SK-N-SH (cell line): ENCODE measurements at regions not wholly inside any gene's neighbourhood (a gene's known extent, or its start where the extent isn't known, plus 50 kb on each side); places are given as distances from the start of the nearest gene placed in this dataset.

ENCODE experiments used
- CTCF ChIA-PET: fragments of 300-600, 350-600 bp; formaldehyde crosslinking; extraction: SDS; loops from one replicate; lab custom pipeline; 2021; lab: Yijun Ruan, JAX
- POLR2A ChIA-PET: fragments of 350-600 bp; sonication (Branson Sonifier 250); formaldehyde crosslinking; extraction: SDS; loops from one replicate; lab custom pipeline; 2020; ENCODE audit warnings: antibody characterized with exemption, inconsistent platforms; lab: Yijun Ruan, JAX
- DNase-seq: peaks from one replicate; pipeline ENCODE4 v3.0.0; 2012
- H2AFZ ChIP-seq: fragments of 200-600 bp; sonication (generic); 2 replicates; pipeline ENCODE4 v1.8.1; 2016; ENCODE audit warnings: antibody characterized with exemption, mild to moderate bottlenecking, low read depth
- H3F3A ChIP-seq: fragments of 200-600 bp; sonication (generic); replicated peaks from 2 replicates; pipeline ENCODE3; 2016; ENCODE audit warnings: antibody characterized with exemption, mild to moderate bottlenecking; ENCODE audit not compliant: insufficient read depth
- H3K27ac ChIP-seq, 2 experiments: fragments of 200-500 bp in 1 of 2; fragments of 200-600 bp in 1 of 2; sonication (Bioruptor generic) in 1 of 2; sonication (generic), shearing (Covaris generic) in 1 of 2; 2 replicates each; pipeline versions ENCODE4 v1.5.1 to v1.6.1; 2014 to 2016; ENCODE audit warnings: low read depth in 2 of 2, inconsistent platforms in 1 of 2, low read length in 1 of 2, mild to moderate bottlenecking in 1 of 2, mixed read lengths in 1 of 2
- H3K27me3 ChIP-seq: fragments of 200-600 bp; sonication (generic), shearing (Covaris generic); 2 replicates; pipeline ENCODE4 v1.6.1; 2016; ENCODE audit warnings: mixed run types; ENCODE audit not compliant: insufficient read depth
- H3K36me3 ChIP-seq, 2 experiments: fragments of 200-500 bp in 1 of 2; fragments of 200-600 bp in 1 of 2; sonication (Bioruptor generic) in 1 of 2; sonication (generic) in 1 of 2; replicated peaks in 1 of 2; 2 replicates each; pipeline versions ENCODE3 to v1.5.1; 2014 to 2016; ENCODE audit warnings: low read length in 1 of 2, mild to moderate bottlenecking in 1 of 2; ENCODE audit not compliant: insufficient read depth in 2 of 2, control insufficient read depth in 1 of 2
- H3K4me1 ChIP-seq, 2 experiments: fragments of 200-500 bp in 1 of 2; fragments of 200-600 bp in 1 of 2; sonication (Bioruptor generic) in 1 of 2; sonication (generic), shearing (Covaris generic) in 1 of 2; 2 replicates each; pipeline versions ENCODE4 v1.5.1 to v1.6.1; 2014 to 2016; ENCODE audit warnings: low read depth in 1 of 2, low read length in 1 of 2, mixed run types in 1 of 2; ENCODE audit not compliant: insufficient read depth in 2 of 2, control insufficient read depth in 1 of 2
- H3K4me2 ChIP-seq: fragments of 200-600 bp; sonication (generic), shearing (Covaris generic); 2 replicates; pipeline ENCODE4 v1.6.1; 2017; ENCODE audit warnings: mixed run types
- H3K4me3 ChIP-seq, 2 experiments: fragments of 200-500 bp in 1 of 2; fragments of 200-600 bp in 1 of 2; sonication (Bioruptor generic) in 1 of 2; sonication (generic), shearing (Covaris generic) in 1 of 2; 2 replicates each; pipeline versions ENCODE4 v1.5.1 to v1.8.1; 2014 to 2016; ENCODE audit warnings: low read depth in 2 of 2, inconsistent platforms in 1 of 2, low read length in 1 of 2, mild to moderate bottlenecking in 1 of 2, mixed read lengths in 1 of 2, moderate library complexity in 1 of 2
- H3K79me2 ChIP-seq: fragments of 200-600 bp; sonication (generic); 2 replicates; pipeline ENCODE4 v1.8.1; 2017; ENCODE audit warnings: mild to moderate bottlenecking; ENCODE audit not compliant: insufficient read depth
- H3K9ac ChIP-seq: fragments of 200-600 bp; sonication (generic); 2 replicates; pipeline ENCODE4 v1.6.1; 2017; ENCODE audit warnings: mixed run types
- H3K9me2 ChIP-seq: fragments of 200-600 bp; sonication (generic); 2 replicates; pipeline ENCODE4 v1.6.1; 2017; ENCODE audit warnings: mixed run types
- H3K9me3 ChIP-seq: fragments of 200-600 bp; sonication (generic); 2 replicates; pipeline ENCODE4 v1.6.1; 2017; ENCODE audit warnings: mixed run types, mild to moderate bottlenecking, moderate library complexity
- H4K20me1 ChIP-seq: fragments of 200-600 bp; sonication (generic); 2 replicates; pipeline ENCODE4 v1.6.1; 2017; ENCODE audit warnings: mild to moderate bottlenecking, mixed run types; ENCODE audit not compliant: insufficient read depth
- CHD2 ChIP-seq: fragments of 150-350 bp; IDR thresholded peaks from 2 replicates; pipeline ENCODE4 v1.6.1; 2018; ENCODE audit warnings: low read length; ENCODE audit not compliant: partially characterized antibody
- FOXM1 ChIP-seq: IDR thresholded peaks from 2 replicates; pipeline ENCODE4 v1.4.0; 2012; ENCODE audit warnings: low read depth, mild to moderate bottlenecking
- IRF3 ChIP-seq: fragments of 150-350 bp; IDR thresholded peaks from 2 replicates; pipeline ENCODE4 v1.6.1; 2016; ENCODE audit warnings: mild to moderate bottlenecking, low read depth, low read length
- JUND ChIP-seq: IDR thresholded peaks from 2 replicates; pipeline ENCODE4 v1.4.0; 2012
- NRF1 ChIP-seq: IDR thresholded peaks from 2 replicates; pipeline ENCODE4 v1.6.1; 2012; ENCODE audit warnings: low read depth, mild to moderate bottlenecking, low read length
- PBX3 ChIP-seq: IDR thresholded peaks from 2 replicates; pipeline ENCODE4; 2012
- POLR2AphosphoS5 ChIP-seq: IDR thresholded peaks from 2 replicates; pipeline ENCODE4 v1.6.1; 2012; ENCODE audit warnings: low read depth, low read length
- RAD21 ChIP-seq: IDR thresholded peaks from 2 replicates; pipeline ENCODE4 v1.6.1; 2012; ENCODE audit warnings: mild to moderate bottlenecking, low read length
- RCOR1 ChIP-seq: fragments of 150-350 bp; IDR thresholded peaks from 2 replicates; pipeline ENCODE4 v1.6.1; 2017; ENCODE audit warnings: antibody characterized with exemption, low read length
- TCF12 ChIP-seq: IDR thresholded peaks from 2 replicates; pipeline ENCODE4 v1.4.0; 2012
- TEAD4 ChIP-seq: IDR thresholded peaks from 2 replicates; pipeline ENCODE4 v1.4.0; 2012; ENCODE audit warnings: mild to moderate bottlenecking, borderline replicate concordance; ENCODE audit not compliant: insufficient read depth
- WGBS: methylation state at CpG from one replicate; pipeline ENCODE4 v1.1.6; 2017; ENCODE audit warnings: low lambda C conversion rate; 5-methylcytosine and 5-hydroxymethylcytosine counted together

- POLR2A ChIA-PET = no interaction called here
These were observed 158.6 kb upstream of the CDH5 start for GRCh38 chr16:66207883-66208265.

GRCh38 chr16:66207139-66207882 is 159.2 kb upstream of the CDH5 start:
- Histone ChIP-seq H3K4me3 (no peak overlapping the region), H3K79me2 (no peaks in the 10 kb centered on the region), H3K9me2 (no peaks in the 10 kb centered on the region), H3K4me2 (no peak overlapping the region), H3K4me1 (peaks cover under 1 to 5% of the 10 kb centered on the region in 2 experiments; a peak in 2 of 4 replicates), H4K20me1 (no peaks in the 10 kb centered on the region), H2AFZ (no peak overlapping the region), H3K9me3 (no peaks in the 10 kb centered on the region), H3F3A (no peaks in the 10 kb centered on the region), H3K36me3 (no peaks in the 10 kb centered on the region), H3K27ac (no peak overlapping the region), H3K9ac (no peak overlapping the region), H3K27me3 (no peaks in the 10 kb centered on the region)
- ChIA-PET CTCF (no interaction called here), POLR2A (no interaction called here)
- DNase-seq = no peak
- 69% methylated on average over 11 of the region's 11 CpGs for WGBS
- TF ChIP-seq TCF12 (no peak), FOXM1 (no peak)

More at GRCh38 chr16:66207883-66208265, 158.6 kb upstream of the CDH5 start:
- no peaks in the 10 kb centered on the region for H3F3A ChIP-seq
- H3K9me2 ChIP-seq = no peaks in the 10 kb centered on the region
- no peak overlapping the region for H3K27ac ChIP-seq
- no peak overlapping the region for H2AFZ ChIP-seq
- H3K4me1 ChIP-seq = peaks cover 4 to 5% of the 10 kb centered on the region in 2 experiments; a peak in 3 of 4 replicates
- H3K27me3 ChIP-seq = no peaks in the 10 kb centered on the region
- H3K4me3 ChIP-seq = no peak overlapping the region
- H3K79me2 ChIP-seq = no peaks in the 10 kb centered on the region
- 59% methylated on average over 5 of the region's 5 CpGs for WGBS
- no peaks in the 10 kb centered on the region for H3K36me3 ChIP-seq
- no peak for DNase-seq
- no peak for TF ChIP-seq RCOR1
- no peak for TF ChIP-seq TEAD4
- TF ChIP-seq POLR2AphosphoS5 = no peak
- no peak for TF ChIP-seq RAD21
- TF ChIP-seq PBX3 = no peak
- no peak for TF ChIP-seq TCF12
- no peak for TF ChIP-seq JUND
- TF ChIP-seq IRF3 = no peak
- no peak for TF ChIP-seq CHD2
- no peak for TF ChIP-seq NRF1
- TF ChIP-seq FOXM1 = no peak
- H3K4me2 ChIP-seq = no peak overlapping the region
- no peaks in the 10 kb centered on the region for H4K20me1 ChIP-seq
- H3K9ac ChIP-seq = no peak overlapping the region
- CTCF ChIA-PET = no interaction called here
- no peaks in the 10 kb centered on the region for H3K9me3 ChIP-seq
